ENCODE measurements at regions not wholly inside any gene's neighbourhood (a gene's known extent, or its start where the extent isn't known, plus 50 kb on each side); places are given as distances from the start of the nearest gene placed in this dataset.

DNA sequence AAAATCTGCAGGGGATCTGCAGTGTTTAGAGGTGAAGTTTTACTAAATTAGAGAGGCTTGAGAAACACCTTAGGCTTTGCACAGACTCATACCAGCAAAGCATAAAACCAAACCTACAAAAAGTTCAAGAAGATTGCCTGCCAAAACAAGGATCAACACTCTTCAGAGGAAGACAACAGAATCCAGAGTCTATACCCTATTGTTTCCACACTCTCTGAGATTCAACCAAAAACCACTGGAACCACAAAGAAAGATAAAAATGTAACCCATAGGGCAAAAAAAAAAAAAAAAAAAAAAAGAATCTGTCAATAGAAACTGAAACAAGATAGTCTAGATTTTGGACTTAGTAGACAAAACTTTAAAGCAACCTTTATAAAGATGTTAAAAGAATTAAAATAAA lies 102.7 kb downstream of the ANKRD60 start:
- ChIA-PET SMC1A (ENCODE audit: uncharacterized antibody, unreplicated experiment) (interaction anchor here (0.8 kb wide), 1 partner anchor 508 kb away, joined by 3 read pairs; no protein-coding TSS in a partner anchor), RAD21 (ENCODE audit: unreplicated experiment) (no interaction called here), POLR2A (no interaction called here), CTCF (interaction anchor here (1.2 kb wide), 1 partner anchor 38 kb away, joined by 4 read pairs; no protein-coding TSS in a partner anchor)
- no peak overlapping the region for H3K4me3 ChIP-seq
- H3K36me3 ChIP-seq (ENCODE audit: control insufficient read depth in 2 of 2, insufficient read depth in 2 of 2, low read length in 1 of 2) = no peaks in the 10 kb centered on the region
- intact Hi-C loops (cut with micrococcal nuclease; ENCODE audit: unreplicated experiment) (no loop called here), in situ Hi-C loops (cut with MboI) (no loop called here)
- no peaks in the 10 kb centered on the region; the same call in 2 of the 3 replicates for H3K9me3 ChIP-seq (replicated peaks; ENCODE audit: control insufficient read depth, insufficient read depth, low read length)
- peaks cover 0 to 1% of the 10 kb centered on the region in 2 experiments; a peak in 2 of 4 replicates for H3K27me3 ChIP-seq (replicated peaks in 1 of 2; ENCODE audit: control insufficient read depth in 2 of 2, insufficient read depth in 2 of 2, low read length in 1 of 2)
- no peaks in the 10 kb centered on the region for H4K20me1 ChIP-seq (ENCODE audit: control insufficient read depth, insufficient read depth)
- FAIRE-seq = no peak
- no peak for ATAC-seq
- H3K27ac ChIP-seq (ENCODE audit: control insufficient read depth, insufficient read depth) = no peak overlapping the region
- no peaks in the 10 kb centered on the region for H3K4me1 ChIP-seq (ENCODE audit: control insufficient read depth, insufficient read depth, low read length)
- H2AFZ ChIP-seq (ENCODE audit: control insufficient read depth, low read depth, low read length) = no peak overlapping the region
- H3K4me2 ChIP-seq (ENCODE audit: control insufficient read depth, insufficient read depth) = no peak overlapping the region
- BruUV-seq (replicated peaks) = no TSS peak
- H3K79me2 ChIP-seq (ENCODE audit: control insufficient read depth, insufficient read depth, low read length) = no peaks in the 10 kb centered on the region
- H3K9ac ChIP-seq (ENCODE audit: control insufficient read depth, insufficient read depth, low read length) = no peak overlapping the region
- DNase-seq (ENCODE audit: low read depth, low spot score) = no peak
- TF ChIP-seq HDGF (IDR thresholded peaks at IDR 0.05) (no peak), NFIC (IDR thresholded peaks at IDR 0.05; ENCODE audit: low read depth, low read length) (no peak), MYC (IDR thresholded peaks at IDR 0.05; ENCODE audit: insufficient read depth, insufficient read length, insufficient replicate concordance, low read length, severe bottlenecking) (no peak), EP300 (IDR thresholded peaks at IDR 0.05; ENCODE audit: borderline replicate concordance in 1 of 2, control insufficient read depth in 1 of 2, low read depth in 2 of 2, low read length in 2 of 2) (no peak), NFYA (IDR thresholded peaks at IDR 0.05; ENCODE audit: borderline replicate concordance, low read depth, low read length) (no peak), ELK1 (IDR thresholded peaks at IDR 0.05; ENCODE audit: low read depth, low read length) (no peak), EZH2 (IDR thresholded peaks at IDR 0.05; ENCODE audit: borderline replicate concordance, control insufficient read depth, low read depth, low read length) (no peak), ZNF687 (IDR thresholded peaks at IDR 0.05) (no peak), STAT3 (IDR thresholded peaks at IDR 0.05; ENCODE audit: low read depth, low read length) (no peak), CBX5 (IDR thresholded peaks at IDR 0.05; ENCODE audit: low read depth) (no peak)
- TF ChIP-seq, protein P1, sequence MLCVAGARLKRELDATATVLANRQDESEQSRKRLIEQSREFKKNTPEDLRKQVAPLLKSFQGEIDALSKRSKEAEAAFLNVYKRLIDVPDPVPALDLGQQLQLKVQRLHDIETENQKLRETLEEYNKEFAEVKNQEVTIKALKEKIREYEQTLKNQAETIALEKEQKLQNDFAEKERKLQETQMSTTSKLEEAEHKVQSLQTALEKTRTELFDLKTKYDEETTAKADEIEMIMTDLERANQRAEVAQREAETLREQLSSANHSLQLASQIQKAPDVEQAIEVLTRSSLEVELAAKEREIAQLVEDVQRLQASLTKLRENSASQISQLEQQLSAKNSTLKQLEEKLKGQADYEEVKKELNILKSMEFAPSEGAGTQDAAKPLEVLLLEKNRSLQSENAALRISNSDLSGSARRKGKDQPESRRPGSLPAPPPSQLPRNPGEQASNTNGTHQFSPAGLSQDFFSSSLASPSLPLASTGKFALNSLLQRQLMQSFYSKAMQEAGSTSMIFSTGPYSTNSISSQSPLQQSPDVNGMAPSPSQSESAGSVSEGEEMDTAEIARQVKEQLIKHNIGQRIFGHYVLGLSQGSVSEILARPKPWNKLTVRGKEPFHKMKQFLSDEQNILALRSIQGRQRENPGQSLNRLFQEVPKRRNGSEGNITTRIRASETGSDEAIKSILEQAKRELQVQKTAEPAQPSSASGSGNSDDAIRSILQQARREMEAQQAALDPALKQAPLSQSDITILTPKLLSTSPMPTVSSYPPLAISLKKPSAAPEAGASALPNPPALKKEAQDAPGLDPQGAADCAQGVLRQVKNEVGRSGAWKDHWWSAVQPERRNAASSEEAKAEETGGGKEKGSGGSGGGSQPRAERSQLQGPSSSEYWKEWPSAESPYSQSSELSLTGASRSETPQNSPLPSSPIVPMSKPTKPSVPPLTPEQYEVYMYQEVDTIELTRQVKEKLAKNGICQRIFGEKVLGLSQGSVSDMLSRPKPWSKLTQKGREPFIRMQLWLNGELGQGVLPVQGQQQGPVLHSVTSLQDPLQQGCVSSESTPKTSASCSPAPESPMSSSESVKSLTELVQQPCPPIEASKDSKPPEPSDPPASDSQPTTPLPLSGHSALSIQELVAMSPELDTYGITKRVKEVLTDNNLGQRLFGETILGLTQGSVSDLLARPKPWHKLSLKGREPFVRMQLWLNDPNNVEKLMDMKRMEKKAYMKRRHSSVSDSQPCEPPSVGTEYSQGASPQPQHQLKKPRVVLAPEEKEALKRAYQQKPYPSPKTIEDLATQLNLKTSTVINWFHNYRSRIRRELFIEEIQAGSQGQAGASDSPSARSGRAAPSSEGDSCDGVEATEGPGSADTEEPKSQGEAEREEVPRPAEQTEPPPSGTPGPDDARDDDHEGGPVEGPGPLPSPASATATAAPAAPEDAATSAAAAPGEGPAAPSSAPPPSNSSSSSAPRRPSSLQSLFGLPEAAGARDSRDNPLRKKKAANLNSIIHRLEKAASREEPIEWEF (IDR thresholded peaks at IDR 0.05; ENCODE audit: insufficient replicate concordance, low read depth, low read length) = no peak
- TF ChIP-seq, protein P2, sequence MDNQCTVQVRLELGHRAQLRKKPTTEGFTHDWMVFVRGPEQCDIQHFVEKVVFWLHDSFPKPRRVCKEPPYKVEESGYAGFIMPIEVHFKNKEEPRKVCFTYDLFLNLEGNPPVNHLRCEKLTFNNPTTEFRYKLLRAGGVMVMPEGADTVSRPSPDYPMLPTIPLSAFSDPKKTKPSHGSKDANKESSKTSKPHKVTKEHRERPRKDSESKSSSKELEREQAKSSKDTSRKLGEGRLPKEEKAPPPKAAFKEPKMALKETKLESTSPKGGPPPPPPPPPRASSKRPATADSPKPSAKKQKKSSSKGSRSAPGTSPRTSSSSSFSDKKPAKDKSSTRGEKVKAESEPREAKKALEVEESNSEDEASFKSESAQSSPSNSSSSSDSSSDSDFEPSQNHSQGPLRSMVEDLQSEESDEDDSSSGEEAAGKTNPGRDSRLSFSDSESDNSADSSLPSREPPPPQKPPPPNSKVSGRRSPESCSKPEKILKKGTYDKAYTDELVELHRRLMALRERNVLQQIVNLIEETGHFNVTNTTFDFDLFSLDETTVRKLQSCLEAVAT (IDR thresholded peaks at IDR 0.05) = no peak

All from GM12878 (cell line).